ENCODE measurements at regions not wholly inside any gene's neighbourhood (a gene's known extent, or its start where the extent isn't known, plus 50 kb on each side); places are given as distances from the start of the nearest gene placed in this dataset.

DNA sequence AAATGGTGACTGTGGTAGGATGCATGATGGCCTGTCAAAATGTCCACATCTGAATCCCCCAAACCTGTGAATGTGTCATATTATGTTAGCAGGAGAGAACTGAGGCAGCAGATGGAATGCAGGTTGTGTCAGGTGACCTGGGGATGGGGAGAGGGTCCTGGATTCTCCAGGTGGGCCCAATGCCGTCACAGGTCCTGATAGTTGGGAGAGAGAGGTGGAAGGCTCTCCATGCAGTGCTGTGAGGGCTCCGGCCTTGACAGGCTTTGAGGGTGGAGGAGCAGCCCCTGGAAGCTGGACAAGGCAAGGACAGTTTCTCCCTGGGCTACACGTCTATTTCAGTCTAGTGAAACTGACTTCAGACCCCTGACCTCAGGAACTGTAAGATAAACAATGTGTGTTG lies 330.9 kb upstream of the ZNF32 start:
- no peak for TF ChIP-seq CTCF (optimal IDR thresholded peaks at IDR 0.05 in 1 of 3, IDR thresholded peaks at IDR 0.05 in 1 of 3, conservative IDR thresholded peaks at IDR 0.05 in 1 of 3; ENCODE audit: extremely low read depth in 1 of 3, insufficient read depth in 2 of 3, low read length in 3 of 3)
- no peak for TF ChIP-seq EZH2 (IDR thresholded peaks at IDR 0.05; ENCODE audit: low read length)
